Gastroesophageal sphincter (tissue), 3 donors: ENCODE measurements at regions not wholly inside any gene's neighbourhood (a gene's known extent, or its start where the extent isn't known, plus 50 kb on each side); places are given as distances from the start of the nearest gene placed in this dataset.

ENCODE experiments used
- CTCF ChIP-seq, 4 experiments: fragments of 200-600 bp in 2 of 4; fragments of 450-650 bp in 2 of 4; sonication (generic) in 1 of 4; IDR thresholded peaks; one replicate each; pipeline ENCODE4 v1.5.1; 2017 to 2019; ENCODE audit warnings: antibody characterized with exemption in 4 of 4, mild to moderate bottlenecking in 2 of 4, moderate library complexity in 2 of 4
- EP300 ChIP-seq: sonication (generic); formaldehyde crosslinking; IDR thresholded peaks from one replicate; pipeline ENCODE4 v1.6.1; 2017; ENCODE audit warnings: antibody characterized with exemption, mild to moderate bottlenecking
- POLR2A ChIP-seq, 2 donors: fragments of 450-650 bp; IDR thresholded peaks; one replicate each; pipeline ENCODE4 v1.6.1; 2017; ENCODE audit warnings: antibody characterized with exemption in 2 of 2, mild to moderate bottlenecking in 2 of 2, moderate library complexity in 1 of 2
- POLR2AphosphoS5 ChIP-seq: sonication (generic); formaldehyde crosslinking; IDR thresholded peaks from one replicate; pipeline ENCODE4 v1.6.1; 2017; ENCODE audit warnings: antibody characterized with exemption

- no peak for TF ChIP-seq CTCF (IDR thresholded peaks at IDR 0.05)
- no peak for TF ChIP-seq POLR2AphosphoS5
- no peak for TF ChIP-seq POLR2A (IDR thresholded peaks at IDR 0.05)
- no peak for TF ChIP-seq EP300
These were observed 1252.1 kb downstream of the NCAM2 start for GRCh38 chr21:22250355-22250754.
